HG03521 (cell line): ENCODE measurements at regions not wholly inside any gene's neighbourhood (a gene's known extent, or its start where the extent isn't known, plus 50 kb on each side); places are given as distances from the start of the nearest gene placed in this dataset.
"Not testable (repeated sequence)": the region's sequence is repeated elsewhere in the genome, so short reads cannot be mapped to it uniquely, and the experiment has no call there.

ENCODE experiments used
- ATAC-seq: cut with Tn5 transposase; IDR thresholded peaks from one replicate; pipeline ENCODE4 v1.9.1; 2021; ENCODE audit warnings: mild to moderate bottlenecking, moderate library complexity; ENCODE audit not compliant: unreplicated experiment

DNA sequence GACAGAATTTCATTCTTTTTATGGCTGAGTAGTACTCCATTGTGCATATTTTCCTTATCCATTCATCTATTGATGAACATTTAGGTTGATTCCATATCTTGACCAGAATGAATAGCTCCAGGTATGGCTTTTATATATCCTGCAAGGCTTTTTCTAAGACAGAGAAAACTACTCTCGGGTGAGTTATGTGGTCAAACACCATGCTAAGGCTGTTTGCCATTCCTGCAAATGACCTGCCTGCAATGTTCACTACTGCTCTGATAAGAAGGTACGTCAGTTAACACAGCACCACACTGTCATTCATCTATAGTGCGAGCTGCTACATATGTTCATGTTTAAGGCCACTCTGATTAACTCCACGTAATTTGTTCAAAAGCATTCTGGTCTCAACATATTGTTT is 256.8 kb upstream of the RGMB start:
- ATAC-seq, result no peak

DNA sequence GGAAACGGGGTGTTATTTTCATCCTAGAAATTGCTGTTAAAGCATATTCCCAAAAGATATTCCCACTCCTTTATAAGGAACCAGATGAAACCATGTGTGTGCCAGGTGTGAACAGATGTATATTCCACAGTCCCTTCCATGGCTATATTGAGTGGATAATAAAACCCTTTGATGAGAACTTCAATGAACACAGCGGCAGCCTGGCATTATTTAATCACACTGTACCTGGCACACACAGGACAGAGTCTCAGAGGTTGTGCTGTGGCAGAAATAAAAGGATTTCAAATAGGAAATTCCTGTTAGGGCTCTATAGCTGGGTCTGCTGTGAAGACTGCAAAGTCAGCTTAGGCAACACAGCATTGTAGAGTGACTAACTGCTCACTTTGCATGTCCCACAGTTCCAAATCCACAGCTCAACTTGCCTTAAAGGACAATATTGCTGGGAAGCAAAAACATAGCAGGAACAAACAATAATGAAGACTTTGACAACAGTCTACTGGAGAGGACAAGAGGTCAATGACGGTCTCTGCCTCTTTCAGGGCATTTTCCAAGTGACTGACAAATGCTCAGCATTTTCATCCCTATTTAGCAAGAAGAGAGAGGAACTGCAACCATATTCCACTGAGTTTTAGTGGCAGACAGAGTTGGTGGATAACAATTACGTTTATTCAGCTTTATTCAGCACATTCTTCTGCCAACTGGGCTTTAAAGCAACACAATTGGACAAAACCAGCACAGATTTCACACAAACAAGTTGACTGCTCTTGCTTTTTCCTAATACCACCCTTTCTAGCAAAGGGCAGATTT is 255.7 kb upstream of the RGMB start:
- ATAC-seq, result no peak

DNA sequence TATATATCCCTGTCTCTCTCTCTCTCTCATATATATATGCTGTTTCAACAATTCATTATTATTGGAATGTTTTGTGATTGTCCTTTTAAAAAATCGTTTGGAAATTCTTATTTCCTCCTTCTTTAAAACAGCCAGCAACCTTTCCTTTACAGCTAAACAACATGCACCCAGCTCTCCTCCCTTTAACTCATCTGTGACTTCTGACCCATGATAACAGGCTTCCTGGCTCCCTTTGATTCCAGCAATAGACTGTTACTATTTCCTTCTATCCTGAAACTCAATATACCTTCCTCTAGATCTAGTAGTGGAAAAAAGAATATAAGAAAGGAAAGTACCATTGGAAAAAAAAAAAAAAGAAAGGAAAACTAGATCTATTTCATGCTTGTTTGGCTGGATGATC is 254.7 kb upstream of the RGMB start:
- ATAC-seq, result no peak

DNA sequence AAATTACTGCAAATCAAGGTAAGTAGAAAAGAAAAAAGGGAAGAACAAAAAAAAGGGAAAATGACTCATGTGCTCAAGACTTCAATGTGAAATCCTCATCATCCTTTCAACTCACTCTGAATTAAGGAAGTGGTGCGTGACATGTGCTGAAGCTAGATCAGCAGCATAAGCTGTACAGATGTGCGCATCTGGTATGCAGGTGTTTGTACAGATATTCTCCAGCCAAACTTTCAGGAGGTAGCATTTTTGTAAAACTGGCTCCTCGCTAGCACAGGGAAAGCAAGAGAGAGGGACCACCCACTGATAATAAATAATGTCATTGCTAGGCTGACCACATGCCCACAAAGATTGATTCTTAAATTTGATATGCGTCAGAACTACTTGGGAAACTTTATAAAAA is 253.9 kb upstream of the RGMB start:
- ATAC-seq, result no peak

DNA sequence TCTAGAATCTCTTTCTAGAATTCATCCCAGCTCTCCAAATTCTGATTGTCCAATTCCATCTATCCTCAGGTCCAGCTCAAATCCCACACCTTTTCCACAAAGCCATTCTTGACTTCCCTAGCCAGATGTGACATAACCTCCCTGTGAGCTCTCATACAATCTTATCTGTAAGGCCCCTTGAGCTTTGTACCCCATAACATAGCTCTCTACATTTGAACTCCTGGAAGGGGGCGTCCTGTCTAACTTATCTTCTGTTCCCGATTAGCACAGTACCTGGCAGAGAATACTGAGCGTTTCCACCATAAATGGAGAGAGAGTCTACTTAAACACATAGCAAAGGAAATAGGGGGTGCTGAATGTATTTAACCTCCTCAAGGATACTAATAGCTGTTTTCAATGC is 251.6 kb upstream of the RGMB start:
- no peak for ATAC-seq

DNA sequence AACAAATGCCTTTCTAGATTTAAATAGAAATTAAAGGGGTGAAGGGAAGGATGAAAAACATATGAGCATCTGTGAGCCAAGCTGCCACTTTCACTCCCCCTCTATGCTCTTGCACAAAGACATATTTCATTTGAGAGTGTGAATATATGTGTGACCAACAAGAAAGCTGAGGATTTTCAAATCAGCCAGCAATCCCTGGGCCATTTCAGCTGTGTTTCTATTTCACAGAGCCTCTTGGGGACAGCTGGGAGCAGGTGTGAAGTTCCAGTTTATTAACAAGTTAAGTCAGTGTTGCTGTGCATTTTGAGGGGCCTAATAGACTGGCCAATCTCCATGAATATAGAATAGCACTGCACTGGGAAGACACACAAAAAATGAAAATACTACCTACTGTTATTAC is 248.7 kb upstream of the RGMB start:
- ATAC-seq, result no peak

DNA sequence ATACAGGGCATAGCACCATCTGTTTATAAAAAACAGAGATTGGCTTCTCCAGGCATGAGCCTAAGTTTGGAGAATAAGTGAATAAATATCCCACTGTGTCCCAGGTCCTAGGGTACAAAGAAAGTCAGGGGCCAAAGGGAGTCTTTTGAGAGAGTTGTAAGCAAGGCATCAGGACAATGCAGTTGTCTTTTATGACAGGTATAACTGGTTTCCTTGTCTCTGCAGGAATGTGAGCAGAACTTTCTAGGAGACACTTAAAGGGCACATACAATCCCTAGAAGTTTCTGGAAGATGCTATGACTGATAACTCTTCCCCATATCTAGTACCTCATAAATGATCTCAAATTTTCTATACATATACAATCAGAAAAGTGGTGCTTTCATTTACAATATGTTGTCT is 245.6 kb upstream of the RGMB start:
- no peak for ATAC-seq

DNA sequence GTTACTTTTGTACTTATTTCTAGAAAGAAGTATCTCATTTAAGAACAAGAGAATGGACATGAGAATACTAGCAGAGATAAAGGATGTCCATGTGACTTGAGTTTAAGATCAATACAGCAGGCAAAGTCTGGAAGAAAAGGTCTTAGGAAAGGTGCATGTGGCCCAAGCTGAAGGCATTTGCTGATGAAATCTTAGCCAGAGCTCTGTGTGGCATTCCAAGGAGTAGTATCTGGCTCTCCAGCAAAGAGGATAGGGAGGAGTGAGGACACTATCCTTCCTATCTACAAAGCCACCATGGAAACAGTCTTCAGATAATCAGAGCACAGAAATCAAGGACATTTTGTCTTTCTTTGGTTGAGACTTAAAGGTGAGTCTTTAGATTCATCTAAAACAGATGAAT is 244.1 kb upstream of the RGMB start:
- no peak for ATAC-seq

DNA sequence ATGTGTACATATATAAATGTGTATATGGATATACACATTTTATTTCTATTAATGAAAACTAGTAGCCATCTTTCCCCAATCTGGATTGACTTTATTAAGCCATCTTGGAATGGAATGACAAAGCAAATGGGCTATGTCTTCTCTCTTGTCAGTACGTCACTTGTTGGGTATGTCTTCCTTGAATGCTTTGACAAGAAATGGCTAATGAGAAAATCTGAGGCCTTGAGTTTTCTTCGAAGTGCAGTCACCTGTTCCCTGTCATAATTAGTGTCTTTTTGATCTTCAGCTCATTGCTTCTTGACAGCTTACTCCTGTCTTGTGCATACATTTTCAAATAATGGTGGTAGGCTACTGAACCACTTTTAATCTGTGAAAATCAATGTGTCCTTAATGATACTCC is 243.2 kb upstream of the RGMB start:
- ATAC-seq, result no peak

DNA sequence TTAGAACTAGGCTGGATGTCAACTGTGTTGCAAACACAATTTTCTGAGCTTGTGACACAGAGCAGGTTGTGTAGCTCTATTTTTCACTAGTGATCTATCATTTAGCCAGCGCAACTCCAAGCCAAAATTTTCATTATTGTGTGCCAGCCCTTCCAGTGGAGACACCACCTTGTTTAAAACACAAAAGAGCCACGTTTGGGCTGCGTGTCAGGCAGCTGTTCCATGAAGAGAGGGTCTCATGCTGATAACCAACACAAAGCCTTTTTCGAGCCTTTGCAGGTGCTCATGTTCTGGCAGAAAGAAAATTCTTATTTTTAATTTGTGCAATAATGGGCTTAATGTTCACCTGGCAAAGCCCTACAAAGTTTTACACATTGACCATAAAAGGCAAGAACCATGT is 237.6 kb upstream of the RGMB start:
- no peak for ATAC-seq

DNA sequence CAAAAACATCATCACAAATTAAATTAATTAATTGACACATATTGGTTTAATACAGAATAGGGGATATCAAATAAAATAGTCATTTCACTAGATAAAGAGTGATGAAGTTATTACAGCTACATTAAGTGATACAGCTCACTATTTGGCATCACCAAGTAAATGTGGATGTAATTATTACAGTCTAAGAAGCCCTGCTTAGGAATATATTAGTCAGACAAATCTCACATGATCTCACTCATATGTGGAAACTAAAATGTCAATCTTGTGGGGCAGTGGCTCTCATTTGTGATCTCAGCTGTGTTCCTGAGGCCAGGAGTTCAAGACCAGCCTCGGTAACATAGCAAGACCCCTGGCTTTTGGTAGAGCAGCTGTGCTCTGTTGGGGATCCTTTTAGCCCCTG is 233.4 kb upstream of the RGMB start:
- ATAC-seq, result no peak

DNA sequence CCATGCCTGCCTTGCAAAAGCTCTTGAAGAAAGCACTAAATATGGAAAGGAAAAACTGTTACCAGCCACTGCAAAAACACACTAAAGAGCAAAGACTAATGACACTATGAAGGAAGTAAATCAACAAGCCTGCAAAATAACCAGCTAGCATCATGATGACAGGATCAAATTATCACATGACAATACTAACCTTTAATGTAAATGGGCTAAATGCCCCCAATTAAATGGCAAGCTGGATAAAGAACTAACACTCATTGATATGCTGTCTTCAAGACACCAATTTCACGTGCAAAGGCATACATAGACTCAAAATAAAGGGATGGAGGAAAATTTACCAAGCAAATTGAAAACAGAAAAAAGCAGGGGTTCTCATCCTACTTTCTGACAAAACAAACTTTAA is 231.8 kb upstream of the RGMB start:
- ATAC-seq, result no peak

DNA sequence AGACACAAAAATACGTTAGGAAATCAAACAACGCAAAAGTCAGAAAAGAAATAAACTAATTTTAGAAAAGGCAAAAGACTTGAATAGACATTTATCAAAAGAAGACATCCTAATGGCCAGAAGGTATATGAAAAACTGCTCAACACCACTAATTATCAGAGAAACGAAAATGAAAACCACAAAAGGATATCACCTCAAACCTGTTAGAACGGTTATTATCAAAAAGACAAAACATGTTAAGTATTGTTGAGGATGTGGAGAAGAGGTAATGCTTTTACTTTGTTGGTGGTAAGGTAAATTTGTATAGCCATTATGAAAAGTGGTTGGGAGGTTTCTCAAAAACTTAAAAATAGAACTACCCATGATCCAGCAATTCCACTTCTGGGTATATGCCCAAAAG is 230.0 kb upstream of the RGMB start:
- ATAC-seq, result no peak

DNA sequence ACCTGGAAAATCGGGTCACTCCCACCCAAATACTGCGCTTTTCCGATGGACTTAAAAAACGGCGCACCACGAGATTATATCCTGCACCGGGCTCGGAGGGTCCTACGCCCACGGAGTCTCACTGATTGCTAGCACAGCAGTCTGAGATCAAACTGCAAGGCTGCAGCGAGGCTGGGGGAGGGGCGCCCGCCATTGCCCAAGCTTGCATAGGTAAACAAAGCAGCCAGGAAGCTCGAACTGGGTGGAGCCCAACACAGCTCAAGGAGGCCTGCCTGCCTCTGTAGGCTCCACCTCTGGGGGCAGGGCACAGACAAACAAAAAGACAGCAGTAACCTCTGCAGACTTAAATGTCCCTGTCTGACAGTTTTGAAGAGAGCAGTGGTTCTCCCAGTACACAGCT is 226.5 kb upstream of the RGMB start:
- not testable (repeated sequence) for ATAC-seq

DNA sequence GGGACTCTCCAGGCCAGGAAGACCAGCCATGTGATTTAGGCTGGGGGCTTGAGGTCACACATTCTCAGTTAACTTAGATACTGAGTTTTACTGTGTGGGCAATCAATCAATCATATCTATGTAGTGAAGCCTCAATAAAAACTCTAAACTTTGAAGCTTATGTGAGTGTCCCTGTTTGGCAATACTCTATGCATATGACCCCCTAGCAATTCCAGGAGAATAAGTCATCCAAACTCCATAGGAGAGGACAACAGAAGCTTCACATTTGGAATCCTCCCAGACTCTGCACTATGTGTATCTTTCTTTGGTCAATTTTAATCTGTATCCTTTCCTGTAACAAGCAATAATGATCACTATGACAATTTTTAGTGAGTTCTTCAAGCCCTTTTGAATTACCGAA is 216.8 kb upstream of the RGMB start:
- ATAC-seq, result no peak

DNA sequence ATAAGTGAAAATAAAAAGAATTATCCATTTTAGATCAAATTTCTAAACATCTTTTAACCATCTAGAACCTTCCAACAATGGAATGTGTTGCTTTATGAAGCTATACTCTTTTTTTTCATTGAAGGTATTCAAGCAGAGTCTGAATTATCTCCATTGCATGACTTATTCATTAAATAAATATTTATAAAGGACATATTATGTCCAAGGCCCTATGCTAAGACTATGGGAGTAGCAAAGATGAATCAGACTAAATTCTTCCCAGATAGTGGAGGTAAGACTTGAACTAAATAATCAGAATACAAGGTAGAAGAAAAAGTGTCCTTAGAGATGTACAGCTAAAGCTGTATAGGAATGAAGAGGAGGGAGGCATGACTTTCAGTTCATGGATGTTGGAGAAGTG is 215.5 kb upstream of the RGMB start:
- no peak for ATAC-seq

DNA sequence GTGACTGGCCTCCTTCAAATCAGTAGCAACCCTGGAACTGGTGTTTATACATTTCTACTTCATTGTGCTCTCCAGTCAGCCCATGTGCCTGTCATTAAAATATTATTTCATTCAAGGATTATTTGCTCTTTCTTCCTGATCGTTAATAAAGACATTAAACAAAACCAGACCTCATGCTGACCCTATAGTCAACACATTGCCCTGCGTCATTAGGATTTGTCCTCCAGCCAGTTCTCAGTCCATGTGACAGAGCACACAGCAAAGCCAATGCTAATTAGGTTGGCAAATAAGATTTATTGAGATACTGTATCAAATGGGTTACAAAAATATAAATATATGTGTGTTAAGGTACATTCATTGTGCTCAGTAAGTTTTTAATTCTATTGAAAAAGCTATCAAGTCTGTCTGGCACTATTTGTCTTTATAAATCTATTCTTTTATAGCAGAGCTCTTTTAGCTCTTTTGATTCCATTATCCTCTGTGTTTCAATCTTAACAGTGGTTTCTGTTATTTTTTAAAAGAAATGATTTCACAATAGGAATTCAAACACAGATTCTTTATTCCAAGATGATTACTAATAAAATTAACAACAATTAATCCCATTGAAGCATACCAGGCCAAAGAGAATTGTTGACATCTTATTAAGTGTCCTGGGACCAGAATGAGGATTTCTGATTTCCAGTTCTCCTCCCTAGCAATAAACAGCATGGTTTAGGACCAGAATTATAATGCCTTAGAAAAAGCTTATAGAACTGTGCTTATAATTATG is 209.4 kb upstream of the RGMB start:
- no peak for ATAC-seq

DNA sequence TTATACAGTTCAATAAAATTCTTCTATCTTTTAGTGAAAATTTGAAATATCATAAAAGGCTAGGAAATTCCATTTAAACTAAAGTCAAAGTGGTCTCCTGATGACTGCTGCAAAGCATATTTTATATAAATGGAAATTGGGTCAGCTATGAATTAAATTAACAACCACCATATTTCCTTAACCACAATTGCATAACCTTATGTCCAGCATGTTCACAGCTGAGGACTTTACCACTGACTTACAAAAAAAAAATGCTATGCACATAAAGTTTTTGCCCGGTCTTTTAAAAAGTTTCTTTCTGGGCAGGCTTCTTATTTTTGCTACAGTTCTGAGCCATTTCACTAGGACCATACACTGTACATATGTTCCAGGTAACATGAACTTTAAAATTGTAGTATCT is 208.6 kb upstream of the RGMB start:
- no peak for ATAC-seq

DNA sequence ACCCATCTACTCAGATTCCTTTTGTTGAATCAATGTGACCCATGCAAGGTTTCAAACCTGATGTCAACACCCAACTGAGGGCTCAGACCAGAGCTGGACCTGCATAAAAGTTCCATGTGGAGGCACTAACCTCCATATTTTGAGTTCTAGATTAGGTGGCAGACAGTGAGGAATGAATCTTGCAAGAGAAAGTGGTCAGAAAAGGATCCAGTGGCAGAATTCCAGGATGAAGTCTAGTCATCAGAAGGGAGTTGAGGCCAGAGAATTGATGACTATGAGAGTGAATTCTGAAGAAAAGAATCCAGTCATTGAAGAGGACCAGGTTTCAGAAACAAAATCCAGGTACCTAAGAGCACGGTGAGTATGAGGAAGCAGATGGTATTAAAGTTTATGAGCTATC is 205.1 kb upstream of the RGMB start:
- no peak for ATAC-seq

DNA sequence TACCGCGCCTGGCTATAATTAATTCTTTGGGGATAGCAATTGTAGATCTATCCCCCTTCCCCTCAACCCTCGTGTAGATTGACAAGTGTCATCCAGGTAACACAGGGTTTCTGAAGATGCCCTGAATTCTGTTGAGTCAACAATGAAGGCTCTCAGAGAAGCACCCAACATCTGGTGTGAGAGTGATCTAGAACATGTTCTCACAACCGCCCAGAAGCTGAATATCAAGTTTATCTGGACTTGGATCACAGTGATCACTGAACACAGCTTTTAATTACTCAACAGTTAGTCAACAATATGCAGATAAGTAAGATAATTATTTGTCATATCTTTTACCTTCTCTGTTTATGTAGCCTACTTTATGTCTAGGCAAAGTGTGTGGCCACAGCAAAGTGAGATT is 204.2 kb upstream of the RGMB start:
- no peak for ATAC-seq

DNA sequence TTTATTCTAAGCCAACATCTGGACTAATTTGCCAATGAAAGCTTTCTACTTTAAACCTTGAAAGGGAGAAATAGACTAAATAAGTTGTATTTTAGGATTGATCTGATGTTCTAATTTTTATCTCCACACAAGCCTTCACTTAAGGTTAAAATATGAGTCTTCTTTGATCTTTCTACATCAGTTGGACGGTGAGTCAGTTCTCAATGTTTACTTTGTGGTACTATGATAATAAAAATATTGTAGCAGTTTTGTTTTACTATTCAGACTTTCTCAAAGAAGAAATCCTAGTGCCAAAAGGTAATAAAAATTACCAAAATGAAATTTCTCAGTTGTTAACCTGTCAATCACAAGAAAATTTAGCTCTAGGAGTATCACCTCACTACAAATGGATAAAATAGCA is 203.5 kb upstream of the RGMB start:
- ATAC-seq, result no peak

DNA sequence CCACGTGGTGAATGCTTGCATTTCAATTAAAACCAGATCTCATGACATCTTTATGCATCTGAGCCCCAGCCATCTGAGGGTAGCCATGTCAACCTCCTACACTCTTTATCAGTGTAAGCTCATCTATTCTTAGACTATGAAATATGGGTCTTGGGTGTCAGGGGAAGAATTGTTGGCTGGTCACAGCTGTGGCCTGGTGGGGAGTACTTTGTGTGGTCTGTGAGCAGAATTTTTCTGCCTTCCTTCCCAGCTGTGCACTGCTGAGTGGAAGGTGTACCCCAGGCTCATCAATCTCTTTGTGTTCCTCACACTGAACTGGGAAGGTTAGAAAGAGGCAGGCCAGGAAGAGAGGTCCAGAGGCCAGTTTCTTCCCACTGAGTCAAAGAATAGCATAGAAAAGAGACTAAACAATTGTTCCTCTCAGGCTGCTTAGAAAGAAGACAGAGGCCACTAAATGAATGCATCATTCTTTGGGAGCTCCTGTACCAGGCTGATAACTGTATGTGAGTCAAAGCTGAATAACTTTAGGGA is 202.7 kb upstream of the RGMB start:
- ATAC-seq, result no peak
